H1 (cell line): ENCODE measurements at regions not wholly inside any gene's neighbourhood (a gene's known extent, or its start where the extent isn't known, plus 50 kb on each side); places are given as distances from the start of the nearest gene placed in this dataset.

Experiments used
- EZH2 ChIP-seq: fragments of 200-600 bp; sonication (generic); IDR thresholded peaks from 2 replicates; pipeline ENCODE4 v1.7.1; 2012; ENCODE audit warnings: low read depth, mild to moderate bottlenecking, moderate library complexity, low read length, inconsistent platforms; ENCODE audit not compliant: severe bottlenecking

GRCh38 chr6:146999766-147000165 lies 204.5 kb upstream of the STXBP5 start (continued):
- no peak for TF ChIP-seq EZH2
